ENCODE measurements at regions not wholly inside any gene's neighbourhood (a gene's known extent, or its start where the extent isn't known, plus 50 kb on each side); places are given as distances from the start of the nearest gene placed in this dataset.

DNA sequence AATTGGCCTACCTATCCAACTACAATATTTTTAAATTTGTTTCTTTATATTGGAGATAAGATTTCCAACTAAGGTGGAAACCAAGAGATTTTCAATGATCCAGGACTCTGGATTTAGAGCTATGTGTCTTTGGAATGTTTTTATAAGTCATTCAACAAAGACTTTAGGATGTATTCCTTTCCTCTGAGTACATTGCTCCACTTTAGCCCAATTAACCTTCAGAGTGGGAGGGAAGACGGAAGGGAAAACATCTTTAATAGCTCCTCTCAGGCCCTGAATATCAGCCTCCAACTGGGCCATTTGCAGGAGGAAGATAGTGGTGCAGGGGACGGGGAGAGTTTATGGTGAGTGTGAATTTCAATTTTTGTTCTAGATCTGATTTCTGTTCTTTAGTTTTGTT lies 239.2 kb downstream of the PIK3R1 start:
- TF ChIP-seq, protein P1, sequence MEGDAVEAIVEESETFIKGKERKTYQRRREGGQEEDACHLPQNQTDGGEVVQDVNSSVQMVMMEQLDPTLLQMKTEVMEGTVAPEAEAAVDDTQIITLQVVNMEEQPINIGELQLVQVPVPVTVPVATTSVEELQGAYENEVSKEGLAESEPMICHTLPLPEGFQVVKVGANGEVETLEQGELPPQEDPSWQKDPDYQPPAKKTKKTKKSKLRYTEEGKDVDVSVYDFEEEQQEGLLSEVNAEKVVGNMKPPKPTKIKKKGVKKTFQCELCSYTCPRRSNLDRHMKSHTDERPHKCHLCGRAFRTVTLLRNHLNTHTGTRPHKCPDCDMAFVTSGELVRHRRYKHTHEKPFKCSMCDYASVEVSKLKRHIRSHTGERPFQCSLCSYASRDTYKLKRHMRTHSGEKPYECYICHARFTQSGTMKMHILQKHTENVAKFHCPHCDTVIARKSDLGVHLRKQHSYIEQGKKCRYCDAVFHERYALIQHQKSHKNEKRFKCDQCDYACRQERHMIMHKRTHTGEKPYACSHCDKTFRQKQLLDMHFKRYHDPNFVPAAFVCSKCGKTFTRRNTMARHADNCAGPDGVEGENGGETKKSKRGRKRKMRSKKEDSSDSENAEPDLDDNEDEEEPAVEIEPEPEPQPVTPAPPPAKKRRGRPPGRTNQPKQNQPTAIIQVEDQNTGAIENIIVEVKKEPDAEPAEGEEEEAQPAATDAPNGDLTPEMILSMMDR (IDR thresholded peaks at IDR 0.05): no peak
- no peak for TF ChIP-seq EZH2 (IDR thresholded peaks at IDR 0.05)

Data from neural progenitor cell (in vitro differentiated cells).